HepG2 (cell line): ENCODE measurements at regions not wholly inside any gene's neighbourhood (a gene's known extent, or its start where the extent isn't known, plus 50 kb on each side); places are given as distances from the start of the nearest gene placed in this dataset.
A peak's percentile ranks its signal among the peaks of the same experiment; 100 is the strongest.

Experiments used
- ATAC-seq: fragments of 200-7000 bp; cut with Tn5 transposase; 3 replicates; pipeline ENCODE4 v1.9.1; 2020; ENCODE audit warnings: mild to moderate bottlenecking, moderate library complexity
- BruUV-seq: library from RNA; stranded (reverse); fragments of 400-500 nt; replicated peaks from 2 replicates; lab custom pipeline; 2021; lab: Mats Ljungman, UMichigan
- CTCF ChIA-PET: fragments of 300-600 bp; formaldehyde crosslinking; extraction: SDS; loops from one replicate; lab custom pipeline; 2021; ENCODE audit warnings: low total read pairs, inconsistent platforms, low intra/inter-chr PET ratio; lab: Yijun Ruan, JAX
- POLR2A ChIA-PET: fragments of 350-600 bp; sonication (Branson Sonifier 250); formaldehyde crosslinking; loops from one replicate; lab custom pipeline; 2020; ENCODE audit warnings: antibody characterized with exemption, inconsistent platforms; lab: Yijun Ruan, JAX
- DNase-seq: peaks from one replicate; pipeline ENCODE4 v3.0.0-alpha.2; 2015; ENCODE audit warnings: low spot score
- FAIRE-seq: peaks from 3 replicates; lab custom pipeline; 2011; peaks lifted over from hg19 to GRCh38; lab: Jason Lieb, UNC
- H2AFZ ChIP-seq: one replicate; pipeline ENCODE4 v1.6.1; 2011; ENCODE audit warnings: low read length, inconsistent platforms
- H3K27ac ChIP-seq: fragments of 300-600 bp; 3 replicates; pipeline ENCODE4 v1.8.0; 2011; ENCODE audit warnings: mixed run types, mild to moderate bottlenecking, mixed read lengths, low read length, inconsistent platforms; ENCODE audit not compliant: insufficient read depth; ENCODE audit errors: extremely low read length
- H3K27me3 ChIP-seq, 2 experiments: fragments of 200-600 bp in 1 of 2; 2 replicates in 1 of 2; 3 replicates in 1 of 2; pipeline versions ENCODE4 v1.6.0 to v1.8.0; 2011; ENCODE audit warnings: low read length in 2 of 2, mild to moderate bottlenecking in 2 of 2, moderate library complexity in 2 of 2, inconsistent platforms in 1 of 2; ENCODE audit not compliant: insufficient read depth in 2 of 2, control insufficient read depth in 1 of 2
- H3K36me3 ChIP-seq, 2 experiments: fragments of 200-600 bp in 1 of 2; replicated peaks in 1 of 2; 2 replicates in 1 of 2; 3 replicates in 1 of 2; pipeline versions ENCODE4 v1.5.1 to v1.8.0; 2011; ENCODE audit warnings: low read length in 2 of 2, inconsistent platforms in 1 of 2; ENCODE audit not compliant: insufficient read depth in 2 of 2, control insufficient read depth in 1 of 2
- H3K4me1 ChIP-seq: 2 replicates; pipeline ENCODE4 v1.5.1; 2012; ENCODE audit warnings: low read length, inconsistent platforms; ENCODE audit not compliant: insufficient read depth
- H3K4me2 ChIP-seq: 2 replicates; pipeline ENCODE4 v1.6.0; 2011; ENCODE audit warnings: low read depth, low read length, inconsistent platforms
- H3K4me3 ChIP-seq, 3 experiments: fragments of 200-600 bp in 1 of 3; sonication (generic), shearing (Covaris generic) in 1 of 3; replicated peaks in 1 of 3; 2 replicates each; pipeline ENCODE4 v1.5.1; 2011 to 2016; ENCODE audit warnings: low read length in 3 of 3, inconsistent platforms in 2 of 3, low read depth in 2 of 3, mild to moderate bottlenecking in 2 of 3, control low read depth in 1 of 3, mixed read lengths in 1 of 3; ENCODE audit not compliant: insufficient read depth in 1 of 3
- H3K79me2 ChIP-seq: one replicate; pipeline ENCODE4 v1.6.1; 2011; ENCODE audit warnings: low read length, inconsistent platforms; ENCODE audit not compliant: insufficient read depth
- H3K9ac ChIP-seq: 2 replicates; pipeline ENCODE4 v1.6.0; 2011; ENCODE audit warnings: mild to moderate bottlenecking, low read depth, low read length, inconsistent platforms; ENCODE audit not compliant: insufficient read depth
- H3K9me3 ChIP-seq: 2 replicates; pipeline ENCODE4 v1.5.1; 2012; ENCODE audit warnings: mild to moderate bottlenecking, low read length
- H4K20me1 ChIP-seq: 2 replicates; pipeline ENCODE4 v1.6.0; 2011; ENCODE audit warnings: inconsistent platforms, mild to moderate bottlenecking, low read length, moderate library complexity; ENCODE audit not compliant: insufficient read depth
- ATF7 ChIP-seq, 2 experiments: fragments of 450-650 bp in 1 of 2; sonication (generic) in 1 of 2; formaldehyde crosslinking in 1 of 2; IDR thresholded peaks; 2 replicates each; pipeline versions ENCODE4 v1.4.0 to v1.6.1; 2016 to 2020; ENCODE audit warnings: antibody characterized with exemption in 1 of 2, mild to moderate bottlenecking in 1 of 2, missing genetic modification reagents in 1 of 2
- CAMTA2 ChIP-seq: sonication (generic); formaldehyde crosslinking; IDR thresholded peaks from 2 replicates; pipeline ENCODE4 v1.4.0; 2020; ENCODE audit warnings: mild to moderate bottlenecking, missing genetic modification reagents, borderline replicate concordance
- FOXA3 ChIP-seq: IDR thresholded peaks from 2 replicates; pipeline ENCODE4 v1.6.1; 2016; ENCODE audit warnings: missing genetic modification reagents, missing compliant biosample characterization
- GPBP1L1 ChIP-seq: sonication (generic); formaldehyde crosslinking; IDR thresholded peaks from 2 replicates; pipeline ENCODE4 v1.5.0; 2020; ENCODE audit warnings: mild to moderate bottlenecking, missing genetic modification reagents
- GTF3A ChIP-seq: sonication (generic); formaldehyde crosslinking; conservative IDR thresholded peaks from 2 replicates; pipeline ENCODE4 v1.4.0; 2020; ENCODE audit warnings: mild to moderate bottlenecking, missing genetic modification reagents
- HNRNPK ChIP-seq: fragments of 200-400 bp; formaldehyde crosslinking; IDR thresholded peaks from 2 replicates; pipeline ENCODE4 v1.6.1; 2018; ENCODE audit warnings: low read length, low read depth, moderate library complexity, mild to moderate bottlenecking; ENCODE audit not compliant: poor library complexity, severe bottlenecking
- MAFF ChIP-seq: IDR thresholded peaks from 2 replicates; pipeline ENCODE4 v1.6.1; 2011; ENCODE audit warnings: low read depth, low read length, improper control_type of control experiment
- MED1 ChIP-seq: sonication (generic); formaldehyde crosslinking; IDR thresholded peaks from 2 replicates; pipeline ENCODE4 v1.4.0; 2020; ENCODE audit warnings: missing genetic modification reagents
- MEF2D ChIP-seq: sonication (generic); formaldehyde crosslinking; IDR thresholded peaks from 2 replicates; pipeline ENCODE4 v1.5.1; 2020; ENCODE audit warnings: mild to moderate bottlenecking, missing genetic modification reagents
- NFKBIZ ChIP-seq: IDR thresholded peaks from 2 replicates; pipeline ENCODE4 v1.6.1; 2018; ENCODE audit warnings: missing genetic modification reagents, missing compliant biosample characterization
- RELA ChIP-seq: sonication (generic); formaldehyde crosslinking; IDR thresholded peaks from 2 replicates; pipeline ENCODE4 v1.4.0; 2020; ENCODE audit warnings: missing genetic modification reagents
- U2AF1 ChIP-seq: fragments of 200-400 bp; formaldehyde crosslinking; optimal IDR thresholded peaks from 2 replicates; pipeline ENCODE3; 2017; ENCODE audit warnings: mild to moderate bottlenecking, low read depth, low read length
- ZC3H13 ChIP-seq: sonication (generic); formaldehyde crosslinking; IDR thresholded peaks from 2 replicates; pipeline ENCODE4 v1.8.1; 2023; ENCODE audit warnings: mild to moderate bottlenecking, missing genetic modification reagents, moderate library complexity
- ZC3H4 ChIP-seq: sonication (generic); formaldehyde crosslinking; IDR thresholded peaks from 2 replicates; pipeline ENCODE4 v1.4.0; 2020; ENCODE audit warnings: missing genetic modification reagents, borderline replicate concordance
- ZKSCAN8 ChIP-seq: IDR thresholded peaks from 2 replicates; pipeline ENCODE4 v1.6.1; 2016; ENCODE audit warnings: borderline replicate concordance, missing genetic modification reagents, missing compliant biosample characterization
- ZNF101 ChIP-seq: sonication (generic); formaldehyde crosslinking; IDR thresholded peaks from 2 replicates; pipeline ENCODE4 v1.4.0; 2020; ENCODE audit warnings: mild to moderate bottlenecking, low read depth, missing genetic modification reagents, borderline replicate concordance
- ZNF317 ChIP-seq: sonication (generic); formaldehyde crosslinking; IDR thresholded peaks from 2 replicates; pipeline ENCODE4 v1.5.0; 2020; ENCODE audit warnings: mild to moderate bottlenecking, missing genetic modification reagents
- ZNF362 ChIP-seq: sonication (generic); formaldehyde crosslinking; IDR thresholded peaks from 2 replicates; pipeline ENCODE4 v1.4.0; 2020; ENCODE audit warnings: missing genetic modification reagents, mild to moderate bottlenecking, borderline replicate concordance
- ZNF672 ChIP-seq: sonication (generic); formaldehyde crosslinking; IDR thresholded peaks from 2 replicates; pipeline ENCODE4 v1.8.1; 2022; ENCODE audit warnings: missing genetic modification reagents
- ZNF687 ChIP-seq: sonication (generic); formaldehyde crosslinking; IDR thresholded peaks from 2 replicates; pipeline ENCODE4 v1.5.1; 2020; ENCODE audit warnings: mild to moderate bottlenecking, missing genetic modification reagents, moderate library complexity
- ZNF879 ChIP-seq: sonication (generic); formaldehyde crosslinking; IDR thresholded peaks from 2 replicates; pipeline ENCODE4 v1.8.1; 2023; ENCODE audit warnings: missing genetic modification reagents
- WGBS: methylation state at CpG from one replicate; pipeline ENCODE4 v1.1.6; 2017; ENCODE audit warnings: low lambda C conversion rate; 5-methylcytosine and 5-hydroxymethylcytosine counted together
- in situ Hi-C: cut with HindIII; loops from 2 replicates; pipeline ENCODE4 v1.10.0; 2017; ENCODE audit warnings: low pct_unique_long_range_greater_than_20kb; ENCODE audit not compliant: extremely low pct_ligation_motif_present
- intact Hi-C: fragments of 100-400 bp; cut with micrococcal nuclease; formaldehyde crosslinking; loops from one replicate; pipeline ENCODE4 v1.10.0; 2022; ENCODE audit not compliant: unreplicated experiment

GRCh38 chr2:224268441-224268840 is 133.5 kb downstream of the FAM124B start:
- no peaks in the 10 kb centered on the region for H3K79me2 ChIP-seq
- DNase-seq (peak; percentile 49), FAIRE-seq (no peak), ATAC-seq (peak; percentile 66)
- H3K36me3 ChIP-seq: no peaks in the 10 kb centered on the region
- H3K27me3 ChIP-seq: 0 out of 5 replicates have a peak, but pooled peaks cover 0 to 4% of the 10 kb centered on the region in 2 experiments
- 51% methylated on average over 4 of the region's 4 CpGs for WGBS
- POLR2A ChIA-PET: no interaction called here
- H3K4me1 ChIP-seq: peaks cover 48% of the 10 kb centered on the region
- no peak overlapping the region for H3K9ac ChIP-seq
- H3K4me3 ChIP-seq: no peak overlapping the region
- peak overlapping the region; percentile 15 for H2AFZ ChIP-seq
- no peak overlapping the region for H3K27ac ChIP-seq
- intact Hi-C loops (no loop called here), in situ Hi-C loops (no loop called here)
- CTCF ChIA-PET: no interaction called here
- no TSS peak for BruUV-seq
- H3K4me2 ChIP-seq: no peak overlapping the region
- H3K9me3 ChIP-seq: no peaks in the 10 kb centered on the region
- no peaks in the 10 kb centered on the region for H4K20me1 ChIP-seq
- TF ChIP-seq ZC3H13 (CRISPR knock-in tag) (no peak), ZNF317 (CRISPR knock-in tag) (peak; percentile 92), ZNF101 (CRISPR knock-in tag) (no peak), ZNF687 (CRISPR knock-in tag) (no peak), ATF7 (IDR thresholded peaks at IDR 0.05) (peak; percentile 63), ATF7 (CRISPR knock-in tag; IDR thresholded peaks at IDR 0.05) (no peak), GPBP1L1 (CRISPR knock-in tag) (no peak), GTF3A (CRISPR knock-in tag) (no peak), ZC3H4 (CRISPR knock-in tag) (no peak), HNRNPK (no peak), U2AF1 (no peak), RELA (CRISPR knock-in tag) (no peak), ZNF362 (CRISPR knock-in tag) (no peak), MAFF (peak; percentile 82), ZNF879 (CRISPR knock-in tag) (no peak), NFKBIZ (CRISPR knock-in tag) (no peak), MED1 (no peak), ZKSCAN8 (no peak), MEF2D (CRISPR knock-in tag) (no peak), FOXA3 (CRISPR knock-in tag) (peak; percentile 33; the same call in 1 of the 2 replicates), CAMTA2 (no peak), ZNF672 (no peak)
